ENCODE measurements at regions not wholly inside any gene's neighbourhood (a gene's known extent, or its start where the extent isn't known, plus 50 kb on each side); places are given as distances from the start of the nearest gene placed in this dataset.

GRCh38 chr2:163173591-163173990, 335.0 kb upstream of the KCNH7 start:
- TF ChIP-seq CTCF (IDR thresholded peaks at IDR 0.05) = no peak
- TF ChIP-seq POLR2A (IDR thresholded peaks at IDR 0.05) = no peak
